ACC112 (cell line): ENCODE measurements at regions not wholly inside any gene's neighbourhood (a gene's known extent, or its start where the extent isn't known, plus 50 kb on each side); places are given as distances from the start of the nearest gene placed in this dataset.

Source experiments
- H2AFZ ChIP-seq: fragments of 200-600 bp; sonication (generic); one replicate; pipeline ENCODE4 v1.6.0; 2017; ENCODE audit warnings: antibody characterized with exemption, low read length; ENCODE audit not compliant: unreplicated experiment
- H3K27ac ChIP-seq: fragments of 200-600 bp; sonication (generic); 2 replicates; pipeline ENCODE4 v1.5.1; 2014; ENCODE audit warnings: low read depth, mild to moderate bottlenecking, antibody characterized with exemption, low read length, moderate library complexity
- H3K27me3 ChIP-seq: fragments of 200-600 bp; sonication (generic); 2 replicates; pipeline ENCODE4 v1.6.1; 2014; ENCODE audit warnings: mild to moderate bottlenecking, antibody characterized with exemption, low read length, moderate library complexity, mixed read lengths; ENCODE audit not compliant: insufficient read depth
- H3K36me3 ChIP-seq: fragments of 200-600 bp; sonication (generic); 2 replicates; pipeline ENCODE4 v1.6.1; 2016; ENCODE audit warnings: mild to moderate bottlenecking, antibody characterized with exemption, low read length, moderate library complexity, mixed read lengths; ENCODE audit not compliant: insufficient read depth
- H3K4me1 ChIP-seq: fragments of 200-600 bp; sonication (generic); one replicate; pipeline ENCODE4 v1.6.1; 2016; ENCODE audit warnings: low read length, mixed read lengths; ENCODE audit not compliant: insufficient read depth, unreplicated experiment, control insufficient read depth
- H3K4me3 ChIP-seq: fragments of 200-600 bp; sonication (generic); 2 replicates; pipeline ENCODE4 v1.5.1; 2014; ENCODE audit warnings: mild to moderate bottlenecking, low read depth, low read length
- H3K79me2 ChIP-seq: fragments of 200-600 bp; sonication (generic); one replicate; pipeline ENCODE4 v1.6.0; 2016; ENCODE audit warnings: low read length; ENCODE audit not compliant: control insufficient read depth, unreplicated experiment, insufficient read depth

GRCh38 chr6:40912158-40912946, 126.7 kb downstream of the UNC5CL start:
- Histone ChIP-seq H3K4me3 (no peak overlapping the region), H2AFZ (no peak overlapping the region), H3K36me3 (no peaks in the 10 kb centered on the region), H3K27ac (no peak overlapping the region), H3K79me2 (no peaks in the 10 kb centered on the region), H3K27me3 (0 out of 2 replicates have a peak, but pooled peaks cover 6% of the 10 kb centered on the region), H3K4me1 (peaks cover 3% of the 10 kb centered on the region)

- no peak overlapping the region for H2AFZ ChIP-seq
- no peaks in the 10 kb centered on the region for H3K79me2 ChIP-seq
- no peaks in the 10 kb centered on the region for H3K27me3 ChIP-seq
- H3K4me3 ChIP-seq: no peak overlapping the region
- H3K36me3 ChIP-seq: no peaks in the 10 kb centered on the region
- H3K27ac ChIP-seq: no peak overlapping the region
- peaks cover 11% of the 10 kb centered on the region for H3K4me1 ChIP-seq
Observed at GRCh38 chr6:40910260-40910893, 128.6 kb downstream of the UNC5CL start.

GRCh38 chr6:40909811-40910210, 129.2 kb downstream of the UNC5CL start:
- H3K4me3 ChIP-seq: no peak overlapping the region
- no peaks in the 10 kb centered on the region for H3K36me3 ChIP-seq
- no peaks in the 10 kb centered on the region for H3K79me2 ChIP-seq
- H3K4me1 ChIP-seq: peaks cover 11% of the 10 kb centered on the region
- H2AFZ ChIP-seq: no peak overlapping the region
- no peaks in the 10 kb centered on the region for H3K27me3 ChIP-seq
- no peak overlapping the region for H3K27ac ChIP-seq

GRCh38 chr6:40907198-40907701, 131.8 kb downstream of the UNC5CL start:
- Histone ChIP-seq H3K27ac (no peak overlapping the region), H3K36me3 (no peaks in the 10 kb centered on the region), H3K79me2 (no peaks in the 10 kb centered on the region), H3K4me1 (peaks cover 11% of the 10 kb centered on the region), H3K27me3 (no peaks in the 10 kb centered on the region), H3K4me3 (no peak overlapping the region), H2AFZ (peak overlapping the region; percentile 48)

- Histone ChIP-seq H3K79me2 (no peaks in the 10 kb centered on the region), H3K36me3 (no peaks in the 10 kb centered on the region), H3K27me3 (no peaks in the 10 kb centered on the region), H3K4me1 (peaks cover 11% of the 10 kb centered on the region), H3K27ac (no peak overlapping the region), H2AFZ (peak overlapping the region; percentile 48), H3K4me3 (no peak overlapping the region)
Observed at GRCh38 chr6:40906759-40907158, 132.3 kb downstream of the UNC5CL start.

GRCh38 chr6:40904583-40905194, 134.3 kb downstream of the UNC5CL start:
- no peaks in the 10 kb centered on the region for H3K36me3 ChIP-seq
- no peak overlapping the region for H3K4me3 ChIP-seq
- H2AFZ ChIP-seq: no peak overlapping the region
- H3K4me1 ChIP-seq: peaks cover 11% of the 10 kb centered on the region
- no peaks in the 10 kb centered on the region for H3K79me2 ChIP-seq
- no peaks in the 10 kb centered on the region for H3K27me3 ChIP-seq
- H3K27ac ChIP-seq: no peak overlapping the region

- Histone ChIP-seq H3K36me3 (no peaks in the 10 kb centered on the region), H3K79me2 (no peaks in the 10 kb centered on the region)
Observed at GRCh38 chr6:40903456-40903855, 135.6 kb downstream of the UNC5CL start.

GRCh38 chr6:40901322-40902055, 137.5 kb downstream of the UNC5CL start:
- Histone ChIP-seq H3K4me3 (no peak overlapping the region), H2AFZ (no peak overlapping the region), H3K27me3 (no peaks in the 10 kb centered on the region), H3K27ac (no peak overlapping the region), H3K36me3 (no peaks in the 10 kb centered on the region), H3K4me1 (no peaks in the 10 kb centered on the region), H3K79me2 (no peaks in the 10 kb centered on the region)

More at GRCh38 chr6:40903456-40903855, 135.6 kb downstream of the UNC5CL start:
- H2AFZ ChIP-seq: no peak overlapping the region
- H3K4me1 ChIP-seq: peaks cover 11% of the 10 kb centered on the region
- no peak overlapping the region for H3K4me3 ChIP-seq
- H3K27me3 ChIP-seq: no peaks in the 10 kb centered on the region
- H3K27ac ChIP-seq: no peak overlapping the region

- H3K4me1 ChIP-seq: no peaks in the 10 kb centered on the region
Observed at GRCh38 chr6:40900791-40901190, 138.2 kb downstream of the UNC5CL start.

GRCh38 chr6:40899684-40900155, 139.3 kb downstream of the UNC5CL start:
- H2AFZ ChIP-seq: no peak overlapping the region
- H3K27me3 ChIP-seq: no peaks in the 10 kb centered on the region
- H3K4me1 ChIP-seq: no peaks in the 10 kb centered on the region
- no peaks in the 10 kb centered on the region for H3K36me3 ChIP-seq
- H3K79me2 ChIP-seq: no peaks in the 10 kb centered on the region
- H3K4me3 ChIP-seq: no peak overlapping the region
- H3K27ac ChIP-seq: no peak overlapping the region

More at GRCh38 chr6:40900791-40901190, 138.2 kb downstream of the UNC5CL start:
- H3K36me3 ChIP-seq: no peaks in the 10 kb centered on the region
- no peak overlapping the region for H3K27ac ChIP-seq
- no peaks in the 10 kb centered on the region for H3K27me3 ChIP-seq
- no peaks in the 10 kb centered on the region for H3K79me2 ChIP-seq
- no peak overlapping the region for H3K4me3 ChIP-seq
- H2AFZ ChIP-seq: no peak overlapping the region
